K562 (cell line): ENCODE measurements at regions not wholly inside any gene's neighbourhood (a gene's known extent, or its start where the extent isn't known, plus 50 kb on each side); places are given as distances from the start of the nearest gene placed in this dataset.

ENCODE experiments used
- FOXP1 ChIP-seq: sonication (generic); formaldehyde crosslinking; IDR thresholded peaks from 2 replicates; pipeline ENCODE4 v1.8.0; 2022; ENCODE audit warnings: mild to moderate bottlenecking, missing genetic modification reagents
- SREBF1 ChIP-seq: fragments of 150-350 bp; IDR thresholded peaks from 2 replicates; pipeline ENCODE4 v1.6.1; 2014; ENCODE audit warnings: antibody characterized with exemption, low read depth, low read length, borderline replicate concordance
- TAF9B ChIP-seq: fragments of 450-650 bp; IDR thresholded peaks from 2 replicates; pipeline ENCODE4 v1.6.1; 2018; ENCODE audit warnings: mild to moderate bottlenecking; ENCODE audit not compliant: partially characterized antibody
- YY1 ChIP-seq, 3 experiments: IDR thresholded peaks; 2 replicates each; pipeline ENCODE4 v1.6.1; 2011; ENCODE audit warnings: low read length in 2 of 3, mild to moderate bottlenecking in 2 of 3, moderate library complexity in 2 of 3, borderline replicate concordance in 1 of 3, control low read depth in 1 of 3, low read depth in 1 of 3; ENCODE audit not compliant: insufficient read depth in 3 of 3, insufficient replicate concordance in 2 of 3, control insufficient read depth in 1 of 3, insufficient read length in 1 of 3; ENCODE audit errors: extremely low read depth in 1 of 3
- ZNF23 ChIP-seq: fragments of 250-450 bp; sonication (Bioruptor Pico); IDR thresholded peaks from 2 replicates; pipeline ENCODE4 v1.4.0; 2020; ENCODE audit warnings: mild to moderate bottlenecking
- ZNF551 ChIP-seq: fragments of 250-450 bp; sonication (Bioruptor Pico); IDR thresholded peaks from 2 replicates; pipeline ENCODE4 v1.5.0; 2021; ENCODE audit warnings: mild to moderate bottlenecking, moderate library complexity

DNA sequence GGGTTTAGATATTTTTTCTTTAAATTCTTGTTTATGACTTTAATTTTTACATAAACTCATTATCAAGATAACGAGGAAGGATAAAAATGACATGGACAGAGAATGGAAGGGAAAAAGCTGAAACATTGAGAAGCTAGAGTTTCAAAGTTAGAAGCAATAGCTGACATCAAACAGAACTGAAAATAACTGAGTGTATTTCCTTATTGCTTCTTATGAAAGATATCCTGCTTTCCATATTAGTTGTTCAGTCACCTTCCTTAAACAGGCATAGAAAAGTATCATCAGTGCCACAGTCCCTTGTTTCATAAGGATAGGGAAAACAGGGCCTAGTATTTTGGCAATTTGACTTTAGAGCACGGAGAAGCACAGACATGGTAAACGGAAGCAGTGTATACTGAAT, 460.5 kb upstream of the GHITM start:
- TF ChIP-seq TAF9B (no peak), ZNF551 (CRISPR knock-in tag) (no peak), FOXP1 (CRISPR knock-in tag) (no peak), ZNF23 (no peak), SREBF1 (no peak), YY1 (IDR thresholded peaks at IDR 0.05; ENCODE audit: borderline replicate concordance in 1 of 3, control insufficient read depth in 1 of 3, extremely low read depth in 1 of 3, insufficient read depth in 3 of 3, insufficient read length in 1 of 3, insufficient replicate concordance in 2 of 3, low read depth in 1 of 3, low read length in 2 of 3) (no peak)
